Small intestine (tissue), 7 donors: ENCODE measurements at regions not wholly inside any gene's neighbourhood (a gene's known extent, or its start where the extent isn't known, plus 50 kb on each side); places are given as distances from the start of the nearest gene placed in this dataset.
"Not testable (repeated sequence)": the region's sequence is repeated elsewhere in the genome, so short reads cannot be mapped to it uniquely, and the experiment has no call there.

Source experiments
- DNase-seq, 2 donors: peaks; one replicate each; pipeline versions ENCODE4 v3.0.0 to v3.0.0-alpha.2; 2013
- FAIRE-seq: peaks from 2 replicates; lab custom pipeline; 2012; peaks lifted over from hg19 to GRCh38; lab: Jason Lieb, UNC
- H3K27ac ChIP-seq, 3 donors: one replicate each; pipeline ENCODE4 v1.5.1; 2013; ENCODE audit warnings: low read length in 2 of 3, mild to moderate bottlenecking in 2 of 3, control low read depth in 1 of 3, inconsistent platforms in 1 of 3, low read depth in 1 of 3, moderate library complexity in 1 of 3
- H3K27me3 ChIP-seq, 3 donors: one replicate each; pipeline ENCODE4 v1.6.1; 2013; ENCODE audit warnings: low read length in 3 of 3, inconsistent platforms in 1 of 3; ENCODE audit not compliant: control insufficient read depth in 3 of 3, insufficient read depth in 3 of 3
- H3K36me3 ChIP-seq, 3 donors: one replicate each; pipeline ENCODE4 v1.6.1; 2013; ENCODE audit warnings: low read length in 3 of 3, inconsistent platforms in 1 of 3, low read depth in 1 of 3, mild to moderate bottlenecking in 1 of 3, moderate library complexity in 1 of 3; ENCODE audit not compliant: control insufficient read depth in 3 of 3, insufficient read depth in 2 of 3
- H3K4me1 ChIP-seq, 3 donors: one replicate each; pipeline ENCODE4 v1.6.1; 2013; ENCODE audit warnings: low read length in 2 of 3, inconsistent platforms in 1 of 3, low read depth in 1 of 3, mild to moderate bottlenecking in 1 of 3, moderate library complexity in 1 of 3; ENCODE audit not compliant: control insufficient read depth in 3 of 3, insufficient read depth in 2 of 3
- H3K4me3 ChIP-seq, 3 donors: one replicate each; pipeline ENCODE4 v1.5.1; 2013; ENCODE audit warnings: low read length in 3 of 3, control low read depth in 1 of 3, inconsistent platforms in 1 of 3, low read depth in 1 of 3, mild to moderate bottlenecking in 1 of 3, moderate library complexity in 1 of 3
- H3K9me3 ChIP-seq, 2 donors: one replicate each; pipeline ENCODE4 v1.6.1; 2013; ENCODE audit warnings: low read depth in 1 of 2, low read length in 1 of 2; ENCODE audit not compliant: control insufficient read depth in 2 of 2, insufficient read depth in 1 of 2
- WGBS, 3 donors: extraction: QIAGEN DNeasy Blood & Tissue Kit; methylation state at CpG; one replicate each; pipeline ENCODE4 v1.1.7; 2013; 5-methylcytosine and 5-hydroxymethylcytosine counted together
- donor health status: healthy with polysubstance abuse.
- donor health status: control.
- donor health status: control.
- donor health status: Bipolar disorder and iron deficiency.
- donor health status: healthy.

- not testable (repeated sequence) for DNase-seq, H3K4me1 ChIP-seq, H3K9me3 ChIP-seq, H3K27me3 ChIP-seq, H3K4me3 ChIP-seq, FAIRE-seq, H3K36me3 ChIP-seq, H3K27ac ChIP-seq
- 91 to 100% (median 93%) methylated on average over 1 of the region's 1 CpG for WGBS, 3 donors
Measured at GRCh38 chr11:13218685-13219084, 58.9 kb upstream of the BMAL1 start.

GRCh38 chr11:13220148-13220547, 57.4 kb upstream of the BMAL1 start:
- H3K36me3 ChIP-seq, result no peaks in the 10 kb centered on the region
- DNase-seq, result no peak
- FAIRE-seq, result no peak
- no peak overlapping the region for H3K4me3 ChIP-seq
- H3K4me1 ChIP-seq, result no peaks in the 10 kb centered on the region
- 70 to 86% (median 79%) methylated on average over 3 of the region's 3 CpGs for WGBS, 3 donors
- peaks cover 0 to 3% (median 0%) of the 10 kb centered on the region in 3 donors for H3K27me3 ChIP-seq
- H3K27ac ChIP-seq, result no peak overlapping the region
- H3K9me3 ChIP-seq, result no peaks in the 10 kb centered on the region

- H3K4me1 ChIP-seq, result no peaks in the 10 kb centered on the region
- H3K9me3 ChIP-seq, result no peaks in the 10 kb centered on the region
- H3K4me3 ChIP-seq, result no peak overlapping the region
- H3K27ac ChIP-seq, result no peak overlapping the region
- H3K27me3 ChIP-seq, result peaks cover 0 to 6% (median 0%) of the 10 kb centered on the region in 3 donors
- FAIRE-seq, result no peak
- H3K36me3 ChIP-seq, result no peaks in the 10 kb centered on the region
- WGBS, 3 donors, result 81 to 94% (median 86%) methylated on average over 4 of the region's 4 CpGs
- DNase-seq, result no peak
Measured at GRCh38 chr11:13221722-13222121, 55.9 kb upstream of the BMAL1 start.

DNA sequence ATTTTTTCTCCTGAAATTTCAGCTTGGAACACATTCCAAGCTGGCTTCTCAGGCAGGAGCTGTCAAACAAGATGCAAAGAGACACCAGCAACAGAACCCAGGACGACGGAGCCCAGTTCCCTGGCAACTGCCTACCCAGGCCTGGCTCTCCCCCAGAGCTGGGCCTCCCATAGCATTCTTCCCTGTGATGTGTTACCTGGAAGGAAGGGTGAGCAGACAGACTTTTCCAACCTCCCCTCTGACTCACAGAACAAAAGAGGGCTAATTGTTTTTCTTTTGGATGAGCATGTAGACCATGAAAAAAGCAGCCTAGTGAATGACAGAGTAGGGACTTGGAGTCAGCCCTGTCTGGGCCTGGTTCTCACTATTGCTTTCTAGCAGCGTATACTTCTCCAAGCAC, 55.3 kb upstream of the BMAL1 start:
- FAIRE-seq (no peak), DNase-seq (no peak)
- Histone ChIP-seq H3K4me1 (no peaks in the 10 kb centered on the region), H3K27ac (no peak overlapping the region), H3K4me3 (no peak overlapping the region), H3K9me3 (no peaks in the 10 kb centered on the region), H3K27me3 (peaks cover 0 to 6% (median 0%) of the 10 kb centered on the region in 3 donors), H3K36me3 (no peaks in the 10 kb centered on the region)
- 76 to 93% (median 82%) methylated on average over 3 of the region's 3 CpGs for WGBS, 3 donors

- no peaks in the 10 kb centered on the region for H3K36me3 ChIP-seq
- H3K27me3 ChIP-seq, result peaks cover 0 to 6% (median 0%) of the 10 kb centered on the region in 3 donors
- H3K4me1 ChIP-seq, result no peaks in the 10 kb centered on the region
- no peak overlapping the region for H3K27ac ChIP-seq
- 25 to 50% (median 39%) methylated on average over 5 of the region's 5 CpGs for WGBS, 3 donors
- no peak overlapping the region for H3K4me3 ChIP-seq
- FAIRE-seq, result no peak
- DNase-seq, result no peak
- no peaks in the 10 kb centered on the region for H3K9me3 ChIP-seq
Measured at GRCh38 chr11:13223112-13223511, 54.5 kb upstream of the BMAL1 start.

DNA sequence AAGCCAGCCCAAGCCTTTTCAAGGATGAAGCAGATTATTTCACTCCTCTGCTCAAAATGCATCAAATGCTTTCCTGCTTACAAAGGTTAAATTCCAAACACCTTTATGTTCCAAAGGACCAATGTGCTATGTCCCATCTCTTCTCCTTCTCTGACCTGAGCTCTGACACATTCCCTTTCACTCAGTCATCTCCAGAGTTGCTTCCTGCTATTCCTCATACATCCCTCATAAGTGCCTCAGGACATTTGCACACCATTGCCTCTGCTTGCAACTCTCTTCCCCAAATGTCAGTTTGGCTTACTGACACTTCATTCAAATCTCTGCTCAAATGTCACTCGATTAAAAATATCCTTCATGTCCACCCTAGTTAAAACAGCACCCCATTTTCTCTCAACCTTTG, 53.3 kb upstream of the BMAL1 start:
- no peak for FAIRE-seq
- Histone ChIP-seq H3K9me3 (no peaks in the 10 kb centered on the region), H3K36me3 (no peaks in the 10 kb centered on the region), H3K4me1 (no peaks in the 10 kb centered on the region), H3K27me3 (peaks cover 0 to 6% (median 0%) of the 10 kb centered on the region in 3 donors), H3K4me3 (no peak overlapping the region), H3K27ac (no peak overlapping the region)
- no peak for DNase-seq
- 90 to 98% (median 91%) methylated on average over 1 of the region's 1 CpG for WGBS, 3 donors

DNA sequence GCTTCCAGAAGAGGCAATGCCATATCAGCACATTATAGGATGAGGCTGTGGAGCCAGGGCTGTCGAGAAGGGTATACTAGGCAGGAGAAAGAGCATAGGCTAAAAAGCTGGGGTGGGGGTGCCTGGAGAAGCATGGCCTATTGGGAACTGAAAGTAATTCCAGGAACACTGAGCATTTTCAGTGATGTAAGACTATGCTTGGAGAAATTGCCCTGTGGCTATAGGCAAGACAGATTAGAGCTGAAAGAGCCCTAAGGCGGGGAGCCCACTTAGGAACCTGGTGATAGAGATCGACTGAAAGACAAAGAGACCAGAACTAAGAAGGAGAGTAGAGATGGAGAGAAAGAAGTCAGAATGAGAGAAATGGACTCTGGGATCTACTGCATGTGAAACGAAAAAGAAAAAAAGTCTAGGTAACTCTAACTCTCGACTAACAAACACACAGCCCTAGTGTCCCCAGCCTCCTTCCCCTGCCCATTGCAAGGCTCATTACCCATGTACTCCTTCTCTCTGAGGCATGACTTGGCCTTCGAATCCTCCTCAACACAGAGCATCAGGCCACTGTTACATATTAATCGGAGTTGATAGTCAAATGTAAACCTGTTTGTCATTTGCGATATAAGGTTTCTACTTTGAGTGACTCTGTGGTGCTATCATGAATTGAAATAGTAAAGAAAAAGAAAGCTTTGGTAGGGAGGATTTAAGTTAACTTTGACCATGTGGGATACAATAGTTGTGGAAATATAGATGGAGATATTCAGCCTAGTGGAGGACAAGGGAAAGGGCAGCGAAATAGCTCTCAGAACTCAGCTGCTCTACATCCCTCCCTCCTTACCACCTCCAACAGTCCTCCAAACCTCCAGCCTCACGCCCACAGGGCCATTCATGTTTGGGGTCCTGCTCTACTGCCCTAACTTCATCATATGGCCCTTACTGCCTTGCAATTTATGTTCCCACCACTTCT, 52.3 kb upstream of the BMAL1 start:
- Histone ChIP-seq H3K4me3 (no peak overlapping the region), H3K27ac (no peak overlapping the region), H3K36me3 (no peaks in the 10 kb centered on the region), H3K9me3 (no peaks in the 10 kb centered on the region), H3K27me3 (peaks cover 0 to 6% (median 0%) of the 10 kb centered on the region in 3 donors), H3K4me1 (no peaks in the 10 kb centered on the region)
- DNase-seq (no peak), FAIRE-seq (no peak)
- WGBS, 3 donors, result 84 to 88% (median 87%) methylated on average over 10 of the region's 10 CpGs

GRCh38 chr11:13227676-13228255, 49.8 kb upstream of the BMAL1 start:
- Histone ChIP-seq H3K4me1 (no peaks in the 10 kb centered on the region), H3K27me3 (peaks cover 0 to 6% (median 0%) of the 10 kb centered on the region in 3 donors), H3K27ac (no peak overlapping the region), H3K36me3 (no peaks in the 10 kb centered on the region), H3K4me3 (no peak overlapping the region), H3K9me3 (no peaks in the 10 kb centered on the region)
- 60 to 71% (median 67%) methylated on average over 4 of the region's 4 CpGs for WGBS, 3 donors
- DNase-seq (no peak), FAIRE-seq (no peak)
